Neuronal stem cell (in vitro differentiated cells): ENCODE measurements at regions not wholly inside any gene's neighbourhood (a gene's known extent, or its start where the extent isn't known, plus 50 kb on each side); places are given as distances from the start of the nearest gene placed in this dataset.

Experiments
- DNase-seq: peaks from one replicate; pipeline ENCODE4 v3.0.0-alpha.2; 2013; ENCODE audit warnings: low spot score
- H2AFZ ChIP-seq: one replicate; pipeline ENCODE4 v1.6.1; 2013; ENCODE audit warnings: mild to moderate bottlenecking, low read length, inconsistent platforms
- H2AK5ac ChIP-seq: 2 replicates; pipeline ENCODE4 v1.6.1; 2013; ENCODE audit warnings: low read depth, mild to moderate bottlenecking, inconsistent platforms, low read length, moderate library complexity, mixed read lengths
- H2BK120ac ChIP-seq: 2 replicates; pipeline ENCODE4 v1.6.1; 2013; ENCODE audit warnings: low read depth, mild to moderate bottlenecking, inconsistent platforms, low read length, moderate library complexity, mixed read lengths
- H2BK12ac ChIP-seq: one replicate; pipeline ENCODE4 v1.6.1; 2013; ENCODE audit warnings: low read length, inconsistent platforms
- H2BK15ac ChIP-seq: 2 replicates; pipeline ENCODE4 v1.6.1; 2013; ENCODE audit warnings: mild to moderate bottlenecking, low read length, inconsistent platforms, mixed read lengths
- H2BK5ac ChIP-seq: one replicate; pipeline ENCODE4 v1.6.1; 2013; ENCODE audit warnings: inconsistent platforms, mild to moderate bottlenecking, low read length, moderate library complexity
- H3K14ac ChIP-seq: one replicate; pipeline ENCODE4 v1.6.1; 2013; ENCODE audit warnings: low read length, inconsistent platforms
- H3K18ac ChIP-seq: 2 replicates; pipeline ENCODE4 v1.6.1; 2013; ENCODE audit warnings: low read length, inconsistent platforms
- H3K23ac ChIP-seq: 2 replicates; pipeline ENCODE4 v1.6.1; 2013; ENCODE audit warnings: low read depth, mild to moderate bottlenecking, mixed read lengths, low read length, inconsistent platforms; ENCODE audit not compliant: poor library complexity
- H3K27ac ChIP-seq: replicated peaks from 3 replicates; pipeline ENCODE4 v1.5.1; 2013; ENCODE audit warnings: low read length, inconsistent platforms
- H3K27me3 ChIP-seq, 3 experiments: 2 replicates each; pipeline ENCODE4 v1.6.1; 2013; ENCODE audit warnings: low read length in 3 of 3, mild to moderate bottlenecking in 2 of 3, inconsistent platforms in 1 of 3, low read depth in 1 of 3, mixed read lengths in 1 of 3, moderate library complexity in 1 of 3; ENCODE audit not compliant: control insufficient read depth in 3 of 3, insufficient read depth in 3 of 3
- H3K36me3 ChIP-seq, 2 donors: replicated peaks in 1 of 2; 2 replicates each; pipeline ENCODE4 v1.6.1; 2013; ENCODE audit warnings: low read length in 2 of 2; ENCODE audit not compliant: control insufficient read depth in 2 of 2, insufficient read depth in 2 of 2
- H3K4ac ChIP-seq: 2 replicates; pipeline ENCODE4 v1.6.1; 2013; ENCODE audit warnings: inconsistent platforms, mild to moderate bottlenecking, low read length, moderate library complexity
- H3K4me1 ChIP-seq, 2 donors: 1 replicate in 1 of 2; 2 replicates in 1 of 2; pipeline ENCODE4 v1.6.1; 2013; ENCODE audit warnings: low read length in 2 of 2, low read depth in 1 of 2; ENCODE audit not compliant: control insufficient read depth in 2 of 2, insufficient read depth in 1 of 2
- H3K4me2 ChIP-seq: one replicate; pipeline ENCODE4 v1.6.1; 2013; ENCODE audit warnings: mild to moderate bottlenecking, low read length, inconsistent platforms; ENCODE audit not compliant: insufficient read depth, poor library complexity, severe bottlenecking
- H3K4me3 ChIP-seq, 2 donors: 2 replicates each; pipeline ENCODE4 v1.5.1; 2013; ENCODE audit warnings: low read length in 2 of 2, mild to moderate bottlenecking in 2 of 2, inconsistent platforms in 1 of 2, moderate library complexity in 1 of 2
- H3K79me1 ChIP-seq: one replicate; pipeline ENCODE4 v1.6.1; 2013; ENCODE audit warnings: low read depth, mild to moderate bottlenecking, inconsistent platforms, low read length, moderate library complexity
- H3K9ac ChIP-seq: one replicate; pipeline ENCODE4 v1.6.1; 2013; ENCODE audit warnings: mild to moderate bottlenecking, low read depth, low read length, inconsistent platforms; ENCODE audit not compliant: poor library complexity
- H3K9me3 ChIP-seq, 2 donors: replicated peaks in 1 of 2; 2 replicates each; pipeline versions ENCODE3 to v1.6.1; 2013; ENCODE audit warnings: low read length in 2 of 2, mild to moderate bottlenecking in 2 of 2, inconsistent platforms in 1 of 2, low read depth in 1 of 2, mixed read lengths in 1 of 2, moderate library complexity in 1 of 2; ENCODE audit not compliant: control insufficient read depth in 2 of 2, insufficient read depth in 1 of 2
- H4K8ac ChIP-seq: one replicate; pipeline ENCODE4 v1.6.1; 2013; ENCODE audit warnings: low read depth, mild to moderate bottlenecking, inconsistent platforms, low read length, moderate library complexity
- H4K91ac ChIP-seq: one replicate; pipeline ENCODE4 v1.6.1; 2013; ENCODE audit warnings: low read length, low read depth, mild to moderate bottlenecking, inconsistent platforms; ENCODE audit not compliant: poor library complexity
- WGBS, 2 donors: extraction: QIAGEN DNeasy Blood & Tissue Kit; methylation state at CpG; one replicate each; pipeline ENCODE4 v1.1.7; 2013; ENCODE audit warnings: missing lambda C conversion rate in 2 of 2, mixed read lengths in 1 of 2; ENCODE audit not compliant: insufficient read length in 2 of 2, insufficient replicate concordance in 1 of 2; ENCODE audit errors: extremely low coverage in 2 of 2; 5-methylcytosine and 5-hydroxymethylcytosine counted together

- Histone ChIP-seq H3K23ac (no peak overlapping the region), H3K4ac (no peak overlapping the region), H2BK12ac (no peak overlapping the region), H2BK15ac (no peak overlapping the region), H3K4me3 (no peak overlapping the region), H3K4me1 (no peaks in the 10 kb centered on the region), H4K91ac (no peak overlapping the region), H3K36me3 (no peaks in the 10 kb centered on the region), H3K14ac (no peak overlapping the region), H2BK5ac (no peak overlapping the region), H2AFZ (no peak overlapping the region), H3K27ac (no peak overlapping the region), H2AK5ac (no peak overlapping the region), H3K9ac (no peak overlapping the region), H3K18ac (no peak overlapping the region), H3K79me1 (no peaks in the 10 kb centered on the region), H3K27me3 (no peaks in the 10 kb centered on the region), H3K9me3 (no peaks in the 10 kb centered on the region), H4K8ac (no peak overlapping the region), H3K4me2 (no peak overlapping the region), H2BK120ac (no peak overlapping the region)
- DNase-seq: no peak
These were observed 458.4 kb upstream of the MPDZ start for GRCh38 chr9:13737885-13738284.

DNA sequence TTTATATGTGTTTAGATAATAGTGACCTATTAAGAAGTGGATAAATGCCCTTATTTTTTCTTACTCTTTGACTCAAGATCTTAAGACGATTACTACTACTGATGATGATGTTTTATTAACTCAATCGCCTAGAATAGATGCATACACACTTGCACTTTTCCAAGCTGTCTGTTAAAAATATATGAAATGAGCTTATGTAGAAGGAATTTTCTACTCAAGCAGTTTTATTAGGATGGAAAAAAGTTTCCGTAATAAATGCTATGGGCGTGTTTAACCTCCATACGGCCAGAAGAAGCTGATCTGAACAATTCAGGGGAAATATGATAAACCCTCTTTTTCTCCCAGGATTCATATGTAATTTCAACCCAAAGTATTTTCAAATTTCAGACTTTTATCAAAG lies 455.7 kb upstream of the MPDZ start:
- Histone ChIP-seq H3K4me1 (no peaks in the 10 kb centered on the region), H2BK120ac (no peak overlapping the region), H4K91ac (no peak overlapping the region), H3K27me3 (no peaks in the 10 kb centered on the region), H3K9me3 (peaks cover 0 to 2% of the 10 kb centered on the region in 2 donors), H3K4ac (no peak overlapping the region), H2AFZ (no peak overlapping the region), H2BK12ac (no peak overlapping the region), H4K8ac (no peak overlapping the region), H3K23ac (no peak overlapping the region), H3K36me3 (no peaks in the 10 kb centered on the region), H2AK5ac (no peak overlapping the region), H3K79me1 (no peaks in the 10 kb centered on the region), H3K14ac (no peak overlapping the region), H3K9ac (no peak overlapping the region), H2BK15ac (no peak overlapping the region), H3K4me2 (no peak overlapping the region), H3K27ac (no peak overlapping the region), H3K4me3 (no peak overlapping the region), H2BK5ac (no peak overlapping the region), H3K18ac (no peak overlapping the region)
- no peak for DNase-seq
- no CpG with 5 or more reads among the region's 5 CpGs for whole genome bisulfite sequencing, 2 donors

DNA sequence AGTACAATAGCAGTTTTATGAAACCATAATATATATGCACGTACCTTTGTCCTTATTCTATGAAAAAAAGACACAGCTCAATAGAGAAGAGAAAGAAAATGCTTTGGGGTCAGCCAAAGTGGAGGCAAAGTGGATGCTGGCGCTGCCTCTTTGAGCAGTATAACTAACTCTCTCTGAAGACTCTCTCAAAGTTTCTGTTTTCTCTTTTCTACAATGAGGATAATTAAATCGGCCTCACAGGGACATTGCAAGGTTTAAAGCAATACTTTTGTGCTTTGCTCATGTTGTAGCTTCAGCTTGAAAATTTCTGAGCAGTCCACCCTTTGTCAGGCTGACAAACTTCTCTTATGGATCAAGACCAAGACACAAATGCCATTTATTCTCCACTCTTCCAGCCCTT lies 455.1 kb upstream of the MPDZ start:
- no peaks in the 10 kb centered on the region for H3K27me3 ChIP-seq
- no peak overlapping the region for H3K27ac ChIP-seq
- peak overlapping the region; percentile 21 for H2AFZ ChIP-seq
- H2BK15ac ChIP-seq: no peak overlapping the region
- no peak overlapping the region for H4K8ac ChIP-seq
- H3K4me3 ChIP-seq: no peak overlapping the region
- H3K9ac ChIP-seq: no peak overlapping the region
- H3K36me3 ChIP-seq: no peaks in the 10 kb centered on the region
- H3K18ac ChIP-seq: no peak overlapping the region
- H2BK5ac ChIP-seq: no peak overlapping the region
- no peak overlapping the region for H2BK12ac ChIP-seq
- no peak overlapping the region for H2AK5ac ChIP-seq
- H3K79me1 ChIP-seq: no peaks in the 10 kb centered on the region
- no peak overlapping the region for H4K91ac ChIP-seq
- no peak overlapping the region for H3K4ac ChIP-seq
- H3K9me3 ChIP-seq: peaks cover 0 to 6% of the 10 kb centered on the region in 2 donors
- H3K4me2 ChIP-seq: no peak overlapping the region
- no peak overlapping the region for H3K14ac ChIP-seq
- no peak for DNase-seq
- WGBS, 2 donors: no CpG with 5 or more reads among the region's 3 CpGs
- H2BK120ac ChIP-seq: no peak overlapping the region
- H3K4me1 ChIP-seq: no peaks in the 10 kb centered on the region
- no peak overlapping the region for H3K23ac ChIP-seq

DNA sequence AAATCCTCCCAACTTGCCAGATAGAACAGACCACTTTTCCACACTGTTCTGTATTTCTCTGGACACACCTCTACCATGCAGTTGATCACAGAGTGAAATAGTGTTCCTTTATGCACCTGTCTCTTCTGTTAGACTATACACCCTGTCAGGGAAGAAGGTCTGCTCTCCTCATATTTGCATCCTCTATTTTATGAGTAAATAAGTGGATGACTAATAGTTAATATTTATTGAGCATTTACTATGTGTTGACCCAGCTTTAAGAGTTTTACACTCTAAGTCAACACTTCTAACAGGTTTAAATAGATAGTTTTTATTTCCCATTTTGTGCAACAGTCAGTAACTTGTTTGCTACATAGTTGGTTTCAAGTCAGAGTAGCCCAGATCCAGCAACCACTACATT lies 452.8 kb upstream of the MPDZ start:
- Histone ChIP-seq H2AFZ (no peak overlapping the region), H3K9ac (no peak overlapping the region), H3K23ac (no peak overlapping the region), H3K36me3 (no peaks in the 10 kb centered on the region), H2BK12ac (no peak overlapping the region), H2BK120ac (no peak overlapping the region), H3K4me2 (no peak overlapping the region), H3K4me1 (peaks cover 0 to 2% of the 10 kb centered on the region in 2 donors), H2AK5ac (no peak overlapping the region), H3K4me3 (no peak overlapping the region), H3K9me3 (peaks cover 0 to 7% of the 10 kb centered on the region in 2 donors), H2BK15ac (no peak overlapping the region), H2BK5ac (no peak overlapping the region), H4K8ac (no peak overlapping the region), H3K79me1 (no peaks in the 10 kb centered on the region), H3K27me3 (no peaks in the 10 kb centered on the region), H3K14ac (no peak overlapping the region), H4K91ac (no peak overlapping the region), H3K4ac (no peak overlapping the region), H3K18ac (no peak overlapping the region), H3K27ac (no peak overlapping the region)
- DNase-seq: no peak
